GM20000 (cell line): ENCODE measurements at regions not wholly inside any gene's neighbourhood (a gene's known extent, or its start where the extent isn't known, plus 50 kb on each side); places are given as distances from the start of the nearest gene placed in this dataset.
"Not testable (repeated sequence)": the region's sequence is repeated elsewhere in the genome, so short reads cannot be mapped to it uniquely, and the experiment has no call there.

Experiments
- DNase-seq: peaks from one replicate; pipeline ENCODE4 v3.0.0; 2012; ENCODE audit warnings: low spot score
- CTCF ChIP-seq: IDR thresholded peaks from 2 replicates; pipeline ENCODE4 v1.5.1; 2012; ENCODE audit warnings: mild to moderate bottlenecking, control low read depth; ENCODE audit errors: extremely low read depth, missing control alignments

DNA sequence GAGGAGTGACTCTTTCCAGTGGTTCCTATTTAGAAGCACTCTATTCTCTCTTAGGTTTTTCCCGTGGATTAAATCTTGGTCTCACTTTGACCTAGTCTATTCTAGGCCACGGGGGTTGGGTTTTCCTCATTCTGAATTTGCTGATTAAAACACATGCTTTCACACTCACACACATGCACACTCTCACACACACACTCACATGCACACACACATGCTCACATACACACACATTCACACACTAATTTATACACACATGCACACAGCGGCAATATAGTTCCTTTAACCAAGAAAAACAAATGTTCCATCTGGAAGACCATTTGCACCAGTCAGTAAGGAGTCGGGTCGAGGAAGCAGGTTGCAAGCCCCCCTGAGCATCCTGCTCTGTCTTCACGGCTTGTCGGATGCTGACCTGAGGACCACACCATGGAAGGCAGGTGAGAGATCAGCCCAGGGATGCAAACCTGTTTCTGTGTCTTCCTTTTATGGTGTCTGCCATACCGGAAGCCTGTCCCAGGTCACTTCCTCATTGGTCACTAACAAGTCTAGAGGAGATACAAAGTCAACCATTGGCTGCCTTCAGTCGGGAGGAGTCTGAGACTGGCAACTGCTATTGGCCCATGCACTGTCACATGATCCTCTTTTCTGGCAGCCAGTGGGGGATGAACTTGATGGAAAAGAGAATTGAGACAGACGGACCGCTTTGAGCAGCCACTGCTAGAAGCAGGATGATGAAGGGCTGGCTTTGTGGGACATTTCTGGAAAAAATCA, 330.8 kb downstream of the FGFR2 start:
- no peak for TF ChIP-seq CTCF
- no peak for DNase-seq

- no peak for DNase-seq
- no peak for TF ChIP-seq CTCF
Measured at GRCh38 chr10:121268363-121268762, 329.9 kb downstream of the FGFR2 start.

- no peak for DNase-seq
- TF ChIP-seq CTCF, result no peak
Measured at GRCh38 chr10:121268863-121269432, 329.3 kb downstream of the FGFR2 start.

- no peak for TF ChIP-seq CTCF
- DNase-seq, result no peak
Measured at GRCh38 chr10:121270906-121271305, 327.3 kb downstream of the FGFR2 start.

- TF ChIP-seq CTCF, result no peak
- no peak for DNase-seq
Measured at GRCh38 chr10:121276046-121276445, 322.2 kb downstream of the FGFR2 start.

GRCh38 chr10:121276822-121277221, 321.4 kb downstream of the FGFR2 start:
- TF ChIP-seq CTCF, result no peak
- DNase-seq, result no peak

GRCh38 chr10:121278386-121278785, 319.9 kb downstream of the FGFR2 start:
- DNase-seq, result not testable (repeated sequence)

- TF ChIP-seq CTCF, result no peak
- no peak for DNase-seq
Measured at GRCh38 chr10:121281576-121281975, 316.7 kb downstream of the FGFR2 start.
